GM18511 (cell line): ENCODE measurements at regions not wholly inside any gene's neighbourhood (a gene's known extent, or its start where the extent isn't known, plus 50 kb on each side); places are given as distances from the start of the nearest gene placed in this dataset.
"Not testable (repeated sequence)": the region's sequence is repeated elsewhere in the genome, so short reads cannot be mapped to it uniquely, and the experiment has no call there.

Experiments
- ATAC-seq: cut with Tn5 transposase; IDR thresholded peaks from one replicate; pipeline ENCODE4 v1.9.1; 2021; ENCODE audit warnings: mild to moderate bottlenecking, moderate library complexity; ENCODE audit not compliant: unreplicated experiment

GRCh38 chr5:117588611-117589010 is 1014.0 kb upstream of the SEMA6A start:
- no peak for ATAC-seq

- ATAC-seq = no peak
These were observed 1012.5 kb upstream of the SEMA6A start for GRCh38 chr5:117587111-117587510.

DNA sequence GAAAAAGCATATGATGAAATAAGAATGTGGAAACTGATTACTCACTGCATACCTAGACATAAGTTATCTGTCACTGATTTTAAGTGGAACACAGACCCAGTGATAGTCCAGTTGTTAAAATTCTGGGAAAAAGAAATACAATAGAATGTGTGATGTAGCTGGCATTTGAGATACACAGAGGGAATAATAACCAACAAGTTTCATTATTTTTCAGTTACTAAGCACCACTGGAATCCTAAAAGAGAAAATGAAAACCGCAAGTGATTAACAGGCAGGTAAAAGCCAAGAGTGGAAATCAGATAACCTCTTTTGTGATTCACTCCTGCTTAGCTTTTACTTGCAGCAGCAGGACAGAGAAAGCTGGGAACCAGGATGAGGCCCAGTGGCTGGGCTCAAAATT is 994.0 kb upstream of the SEMA6A start:
- no peak for ATAC-seq

GRCh38 chr5:117568126-117568525 is 993.5 kb upstream of the SEMA6A start:
- no peak for ATAC-seq

GRCh38 chr5:117562647-117563046 is 988.0 kb upstream of the SEMA6A start:
- ATAC-seq = no peak

GRCh38 chr5:117561531-117561930 is 986.9 kb upstream of the SEMA6A start:
- ATAC-seq = no peak

GRCh38 chr5:117559005-117559844 is 984.6 kb upstream of the SEMA6A start:
- no peak for ATAC-seq

GRCh38 chr5:117551236-117551635 is 976.6 kb upstream of the SEMA6A start:
- no peak for ATAC-seq

GRCh38 chr5:117547192-117547591 is 972.6 kb upstream of the SEMA6A start:
- ATAC-seq = no peak

DNA sequence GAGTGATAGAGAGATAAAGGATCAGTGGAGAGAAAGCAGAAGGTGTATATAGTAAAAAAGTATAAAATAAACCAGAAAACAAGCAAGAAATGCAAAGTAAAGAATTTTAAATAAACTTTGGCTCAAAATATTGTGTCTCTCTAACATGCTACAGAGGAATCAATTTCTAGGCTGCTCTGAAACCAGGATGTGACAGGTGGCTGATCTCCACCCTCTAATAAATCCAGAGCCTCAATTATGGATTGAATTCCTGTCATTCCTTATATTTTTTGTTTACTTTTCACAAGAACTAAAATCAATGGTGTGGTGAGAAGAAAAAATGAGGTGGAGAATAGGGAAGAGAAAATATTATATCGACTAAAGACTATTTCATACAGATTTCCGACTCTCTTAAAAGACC is 965.1 kb upstream of the SEMA6A start:
- no peak for ATAC-seq

- ATAC-seq = no peak
These were observed 959.2 kb upstream of the SEMA6A start for GRCh38 chr5:117533792-117534191.

DNA sequence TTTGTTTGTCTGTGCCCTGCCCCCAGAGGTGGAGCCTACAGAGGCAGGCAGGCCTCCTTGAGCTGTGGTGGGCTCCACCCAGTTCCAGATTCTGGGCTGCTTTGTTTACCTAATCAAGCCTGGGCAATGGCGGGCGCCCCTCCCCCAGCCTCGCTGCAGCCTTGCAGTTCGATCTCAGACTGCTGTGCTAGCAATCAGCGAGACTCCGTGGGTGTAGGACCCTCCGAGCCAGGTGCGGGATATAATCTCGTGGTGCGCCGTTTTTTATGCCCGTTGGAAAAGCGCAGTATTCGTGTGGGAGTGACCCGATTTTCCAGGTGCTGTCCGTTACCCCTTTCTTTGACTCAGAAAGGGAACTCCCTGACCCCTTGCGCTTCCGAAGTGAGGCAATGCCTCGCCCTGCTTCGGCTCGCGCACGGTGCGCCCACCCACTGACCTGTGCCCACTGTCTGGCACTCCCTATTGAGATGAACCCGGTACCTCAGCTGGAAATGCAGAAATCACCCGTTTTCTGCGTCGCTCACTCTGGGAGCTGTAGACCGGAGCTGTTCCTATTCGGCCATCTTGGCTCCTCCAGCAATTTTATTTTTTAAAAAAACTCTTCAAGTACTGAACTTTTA is 958.5 kb upstream of the SEMA6A start:
- ATAC-seq = not testable (repeated sequence)

DNA sequence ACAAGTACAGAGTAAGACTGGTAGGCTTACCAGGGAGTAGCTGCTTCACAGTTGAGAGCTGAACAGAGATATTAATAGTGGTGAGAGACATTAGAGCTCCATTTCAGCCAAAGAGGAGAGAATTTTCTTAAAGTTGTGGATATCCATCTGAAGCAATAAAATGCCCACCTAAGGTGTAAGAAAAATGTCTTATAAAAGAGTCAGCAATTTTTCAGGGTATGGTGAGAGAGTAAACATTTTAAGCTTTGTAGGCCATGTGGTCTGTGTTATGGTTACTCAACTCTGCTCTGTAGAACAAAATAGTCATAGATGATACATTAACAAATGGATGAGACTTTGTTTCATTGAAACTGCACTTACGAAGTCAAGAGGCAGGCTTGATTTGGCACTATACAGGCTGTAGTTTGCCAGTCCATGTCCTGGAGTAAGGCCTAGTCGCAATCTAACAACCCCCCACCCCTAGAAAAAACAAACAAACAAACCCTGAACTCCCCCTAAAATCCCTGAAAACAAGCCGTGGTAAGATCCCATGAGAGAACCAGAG is 945.4 kb upstream of the SEMA6A start:
- ATAC-seq = no peak

DNA sequence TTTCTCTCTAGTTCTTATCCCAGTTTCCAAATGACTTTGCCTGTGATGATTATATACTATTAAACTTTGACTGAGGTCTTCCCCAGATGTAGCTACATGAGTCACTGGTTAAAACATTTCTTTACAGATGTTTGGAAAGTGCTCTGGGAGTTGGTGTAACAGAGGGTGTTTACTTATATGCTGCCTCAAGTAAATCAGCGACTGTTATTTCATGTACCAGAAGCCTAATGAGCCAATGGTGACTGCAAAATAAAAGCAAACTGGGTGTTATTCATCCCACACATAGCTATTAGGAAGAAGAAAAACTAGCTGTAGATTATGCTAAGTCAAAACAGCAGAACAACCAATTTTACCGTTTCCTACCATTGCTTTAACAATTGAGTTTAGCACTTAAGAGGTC is 929.7 kb upstream of the SEMA6A start:
- no peak for ATAC-seq

- no peak for ATAC-seq
These were observed 923.0 kb upstream of the SEMA6A start for GRCh38 chr5:117497601-117498000.

DNA sequence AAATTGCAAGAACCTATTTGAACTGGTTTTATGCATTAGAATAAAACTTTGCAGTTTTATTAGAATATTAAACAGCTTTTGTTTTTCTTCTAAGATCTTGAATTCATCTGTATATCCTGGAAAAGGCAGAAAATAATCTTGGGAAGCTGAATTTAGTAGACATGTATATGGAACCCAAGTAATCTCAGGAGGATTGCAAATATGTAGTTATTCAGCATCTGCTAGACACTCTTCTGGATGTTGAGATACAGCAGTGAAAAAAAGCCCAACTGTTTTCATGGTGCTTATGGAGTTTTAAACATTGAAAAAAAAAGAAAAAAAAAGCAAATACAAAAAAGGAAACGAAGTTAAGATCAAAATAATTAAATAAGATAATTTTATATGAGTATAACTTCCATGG is 922.2 kb upstream of the SEMA6A start:
- ATAC-seq = no peak

DNA sequence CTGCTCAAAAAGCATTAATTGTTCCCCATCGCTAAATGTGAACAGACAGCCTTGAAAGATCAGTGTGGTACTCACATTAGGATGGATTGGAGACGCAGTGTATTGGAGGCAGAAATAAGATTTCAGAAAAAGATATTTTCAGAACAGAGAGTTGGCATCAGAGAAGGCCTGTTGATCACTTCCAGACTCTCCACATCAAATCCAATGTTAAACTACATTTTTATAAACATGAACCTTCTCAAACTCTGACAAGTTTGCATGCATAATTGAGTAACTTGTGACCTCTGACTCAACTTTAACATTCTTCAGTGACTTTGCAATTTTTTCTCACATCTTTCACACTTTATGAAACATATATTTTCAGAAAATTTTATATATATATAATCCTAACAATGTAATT is 919.6 kb upstream of the SEMA6A start:
- ATAC-seq = no peak

DNA sequence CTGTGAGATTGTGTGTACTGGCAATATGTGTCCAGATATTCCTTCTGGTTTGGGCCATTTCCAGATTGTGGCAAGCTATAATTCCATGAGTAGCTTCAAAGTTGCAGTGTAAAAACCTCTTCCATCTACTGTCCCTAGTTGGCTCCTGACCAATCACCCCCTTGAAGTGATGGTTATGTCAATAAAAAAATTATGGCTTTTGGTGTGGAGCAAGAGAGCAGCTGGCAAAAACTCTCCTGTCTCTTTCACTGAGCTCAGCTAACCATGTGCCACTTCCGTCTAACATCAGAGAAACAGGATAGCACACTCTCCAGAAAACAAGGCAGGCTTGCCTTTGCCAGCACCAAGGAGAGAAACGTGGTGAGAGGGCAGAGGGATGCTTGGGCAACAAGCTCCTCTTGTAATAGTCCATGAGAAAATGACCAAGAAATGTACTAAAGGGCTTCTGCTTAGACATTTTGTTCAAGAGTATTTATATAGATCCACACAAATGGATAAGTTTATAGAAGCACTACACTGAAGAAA is 914.4 kb upstream of the SEMA6A start:
- no peak for ATAC-seq

DNA sequence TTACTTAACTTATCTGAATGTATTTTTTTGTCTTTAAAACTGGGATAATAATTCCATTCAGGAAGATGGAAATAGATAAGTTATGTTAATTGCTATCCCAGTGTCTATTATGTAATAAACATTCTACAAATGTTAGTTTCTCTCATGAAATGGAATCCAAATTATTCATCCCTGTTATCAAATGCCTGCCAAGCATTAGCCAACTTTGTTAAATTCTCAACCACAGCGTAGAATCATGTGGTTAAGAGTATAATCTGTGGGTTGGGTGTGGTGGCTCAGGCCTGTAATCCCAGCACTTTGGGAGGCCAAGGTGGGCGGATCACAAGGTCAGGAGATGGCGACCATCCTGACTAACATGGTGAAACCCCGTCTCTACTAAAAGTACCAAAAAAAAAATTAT is 912.9 kb upstream of the SEMA6A start:
- no peak for ATAC-seq

- no peak for ATAC-seq
These were observed 912.3 kb upstream of the SEMA6A start for GRCh38 chr5:117486879-117487391.

DNA sequence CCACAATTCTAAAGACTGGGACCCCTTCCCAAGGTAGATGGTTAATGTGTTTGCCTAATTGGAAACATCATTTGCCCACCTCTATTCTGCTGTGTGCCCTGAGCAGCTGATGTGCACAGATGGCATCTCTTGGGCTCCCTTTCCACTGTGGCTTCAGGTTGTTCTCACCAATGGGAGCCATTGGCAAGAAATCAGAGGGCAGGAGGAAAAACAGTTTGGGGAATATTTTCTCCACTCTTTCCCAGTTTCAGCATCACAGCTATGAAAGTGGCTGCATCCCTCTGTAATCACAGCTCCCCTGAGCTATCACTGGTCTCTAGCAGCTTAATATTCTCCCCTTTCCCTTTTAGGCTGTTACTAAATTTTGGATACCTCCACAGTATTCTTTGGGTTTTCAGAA is 911.6 kb upstream of the SEMA6A start:
- ATAC-seq = no peak

DNA sequence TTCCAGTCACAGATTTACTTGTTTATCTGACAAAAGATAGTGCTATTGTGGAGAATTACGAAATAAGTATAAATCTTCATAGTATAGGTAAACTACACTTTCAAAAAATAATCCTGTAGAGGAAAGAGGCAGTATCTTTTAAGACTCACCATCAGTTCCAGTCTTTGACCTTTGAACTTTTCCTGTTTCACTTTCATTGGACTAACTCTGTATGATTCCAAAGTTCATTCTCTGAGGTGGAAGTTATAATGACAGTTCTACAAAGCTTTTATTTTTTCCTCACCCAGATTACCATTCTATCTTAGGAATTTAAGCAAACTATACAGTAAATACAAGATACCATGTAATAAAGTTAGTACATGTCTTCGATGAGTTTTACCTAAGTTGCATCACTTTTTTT is 901.3 kb upstream of the SEMA6A start:
- ATAC-seq = no peak
